ENCODE measurements at regions not wholly inside any gene's neighbourhood (a gene's known extent, or its start where the extent isn't known, plus 50 kb on each side); places are given as distances from the start of the nearest gene placed in this dataset.

- TF ChIP-seq, protein P1, sequence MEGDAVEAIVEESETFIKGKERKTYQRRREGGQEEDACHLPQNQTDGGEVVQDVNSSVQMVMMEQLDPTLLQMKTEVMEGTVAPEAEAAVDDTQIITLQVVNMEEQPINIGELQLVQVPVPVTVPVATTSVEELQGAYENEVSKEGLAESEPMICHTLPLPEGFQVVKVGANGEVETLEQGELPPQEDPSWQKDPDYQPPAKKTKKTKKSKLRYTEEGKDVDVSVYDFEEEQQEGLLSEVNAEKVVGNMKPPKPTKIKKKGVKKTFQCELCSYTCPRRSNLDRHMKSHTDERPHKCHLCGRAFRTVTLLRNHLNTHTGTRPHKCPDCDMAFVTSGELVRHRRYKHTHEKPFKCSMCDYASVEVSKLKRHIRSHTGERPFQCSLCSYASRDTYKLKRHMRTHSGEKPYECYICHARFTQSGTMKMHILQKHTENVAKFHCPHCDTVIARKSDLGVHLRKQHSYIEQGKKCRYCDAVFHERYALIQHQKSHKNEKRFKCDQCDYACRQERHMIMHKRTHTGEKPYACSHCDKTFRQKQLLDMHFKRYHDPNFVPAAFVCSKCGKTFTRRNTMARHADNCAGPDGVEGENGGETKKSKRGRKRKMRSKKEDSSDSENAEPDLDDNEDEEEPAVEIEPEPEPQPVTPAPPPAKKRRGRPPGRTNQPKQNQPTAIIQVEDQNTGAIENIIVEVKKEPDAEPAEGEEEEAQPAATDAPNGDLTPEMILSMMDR (conservative IDR thresholded peaks at IDR 0.05; ENCODE audit: low read length) = no peak
- TF ChIP-seq EZH2phosphoT487 (IDR thresholded peaks at IDR 0.05; ENCODE audit: borderline replicate concordance, low read depth, low read length) = no peak
These were observed 302.8 kb upstream of the RASA1 start for GRCh38 chr5:86964889-86965288.

Data from OCI-LY7 (cell line).